ENCODE measurements at regions not wholly inside any gene's neighbourhood (a gene's known extent, or its start where the extent isn't known, plus 50 kb on each side); places are given as distances from the start of the nearest gene placed in this dataset.
"Not testable (repeated sequence)": the region's sequence is repeated elsewhere in the genome, so short reads cannot be mapped to it uniquely, and the experiment has no call there.

GRCh38 chr2:105691947-105692390, 52.7 kb upstream of the NCK2 start:
- DNase-seq = no peak

GRCh38 chr2:105690566-105690965, 54.1 kb upstream of the NCK2 start:
- DNase-seq = no peak

GRCh38 chr2:105689484-105689883, 55.2 kb upstream of the NCK2 start:
- no peak for DNase-seq

- DNase-seq = no peak
Observed at GRCh38 chr2:105688946-105689345, 55.8 kb upstream of the NCK2 start.

- no peak for DNase-seq
Observed at GRCh38 chr2:105686588-105686987, 58.1 kb upstream of the NCK2 start.

- no peak for DNase-seq
Observed at GRCh38 chr2:105683011-105683492, 61.7 kb upstream of the NCK2 start.

- no peak for DNase-seq
Observed at GRCh38 chr2:105682401-105682800, 62.3 kb upstream of the NCK2 start.

GRCh38 chr2:105681927-105682326, 62.8 kb upstream of the NCK2 start:
- no peak for DNase-seq

- DNase-seq = no peak
Observed at GRCh38 chr2:105680357-105680756, 64.4 kb upstream of the NCK2 start.

GRCh38 chr2:105678346-105678745, 66.4 kb upstream of the NCK2 start:
- no peak for DNase-seq

- no peak for DNase-seq
Observed at GRCh38 chr2:105677901-105678300, 66.8 kb upstream of the NCK2 start.

- DNase-seq = no peak
Observed at GRCh38 chr2:105675841-105676240, 68.9 kb upstream of the NCK2 start.

- DNase-seq = no peak
Observed at GRCh38 chr2:105674859-105675541, 69.7 kb upstream of the NCK2 start.

- DNase-seq = no peak
Observed at GRCh38 chr2:105674401-105674800, 70.3 kb upstream of the NCK2 start.

- DNase-seq = no peak
Observed at GRCh38 chr2:105671156-105671555, 73.6 kb upstream of the NCK2 start.

- no peak for DNase-seq
Observed at GRCh38 chr2:105669384-105669891, 75.3 kb upstream of the NCK2 start.

- DNase-seq = no peak
Observed at GRCh38 chr2:105665480-105665879, 79.2 kb upstream of the NCK2 start.

- DNase-seq = no peak
Observed at GRCh38 chr2:105660489-105660888, 84.2 kb upstream of the NCK2 start.

- DNase-seq = not testable (repeated sequence)
Observed at GRCh38 chr2:105655723-105656606, 88.7 kb upstream of the NCK2 start.

- DNase-seq = no peak
Observed at GRCh38 chr2:105655244-105655643, 89.5 kb upstream of the NCK2 start.

- DNase-seq = no peak
Observed at GRCh38 chr2:105654474-105655004, 90.2 kb upstream of the NCK2 start.

GRCh38 chr2:105653302-105653701, 91.4 kb upstream of the NCK2 start:
- no peak for DNase-seq

- no peak for DNase-seq
Observed at GRCh38 chr2:105652014-105652796, 92.5 kb upstream of the NCK2 start.

Data from NCI-H187 (cell line).